ENCODE measurements at regions not wholly inside any gene's neighbourhood (a gene's known extent, or its start where the extent isn't known, plus 50 kb on each side); places are given as distances from the start of the nearest gene placed in this dataset.

DNA sequence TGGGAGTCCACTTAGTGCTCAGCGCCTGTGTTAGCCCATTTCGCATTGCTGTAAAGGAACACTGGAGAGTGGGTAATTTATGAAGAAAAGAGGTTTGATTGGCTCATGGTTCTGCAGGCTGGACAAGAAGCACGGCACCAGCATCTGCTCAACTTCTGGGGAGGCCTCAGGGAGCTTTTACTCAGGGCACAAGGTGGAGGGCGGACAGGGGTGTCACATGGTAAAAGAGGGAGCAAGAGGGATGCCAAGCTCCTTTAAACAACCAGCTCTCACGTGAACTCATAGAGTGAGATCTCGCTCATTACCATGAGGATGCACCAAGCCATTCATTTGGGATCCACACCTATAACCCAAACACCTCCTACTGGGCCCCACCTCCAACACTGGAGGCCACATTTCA lies 181.4 kb upstream of the TLE3 start:
- Histone ChIP-seq H3K27ac (ENCODE audit: low read depth, low read length) (no peak overlapping the region), H3K27me3 (ENCODE audit: control insufficient read depth, insufficient read depth, low read length) (peaks cover 2% of the 10 kb centered on the region), H3K9me3 (ENCODE audit: control insufficient read depth, insufficient read depth, low read length) (no peaks in the 10 kb centered on the region), H3K4me3 (ENCODE audit: low read depth, low read length) (no peak overlapping the region)
- TF ChIP-seq, protein P1, sequence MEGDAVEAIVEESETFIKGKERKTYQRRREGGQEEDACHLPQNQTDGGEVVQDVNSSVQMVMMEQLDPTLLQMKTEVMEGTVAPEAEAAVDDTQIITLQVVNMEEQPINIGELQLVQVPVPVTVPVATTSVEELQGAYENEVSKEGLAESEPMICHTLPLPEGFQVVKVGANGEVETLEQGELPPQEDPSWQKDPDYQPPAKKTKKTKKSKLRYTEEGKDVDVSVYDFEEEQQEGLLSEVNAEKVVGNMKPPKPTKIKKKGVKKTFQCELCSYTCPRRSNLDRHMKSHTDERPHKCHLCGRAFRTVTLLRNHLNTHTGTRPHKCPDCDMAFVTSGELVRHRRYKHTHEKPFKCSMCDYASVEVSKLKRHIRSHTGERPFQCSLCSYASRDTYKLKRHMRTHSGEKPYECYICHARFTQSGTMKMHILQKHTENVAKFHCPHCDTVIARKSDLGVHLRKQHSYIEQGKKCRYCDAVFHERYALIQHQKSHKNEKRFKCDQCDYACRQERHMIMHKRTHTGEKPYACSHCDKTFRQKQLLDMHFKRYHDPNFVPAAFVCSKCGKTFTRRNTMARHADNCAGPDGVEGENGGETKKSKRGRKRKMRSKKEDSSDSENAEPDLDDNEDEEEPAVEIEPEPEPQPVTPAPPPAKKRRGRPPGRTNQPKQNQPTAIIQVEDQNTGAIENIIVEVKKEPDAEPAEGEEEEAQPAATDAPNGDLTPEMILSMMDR (IDR thresholded peaks at IDR 0.05; ENCODE audit: low read depth, low read length) = no peak
- ChIA-PET POLR2A (no interaction called here), CTCF (no interaction called here)
- DNase-seq (ENCODE audit: low read depth, low spot score) = no peak

DNA sequence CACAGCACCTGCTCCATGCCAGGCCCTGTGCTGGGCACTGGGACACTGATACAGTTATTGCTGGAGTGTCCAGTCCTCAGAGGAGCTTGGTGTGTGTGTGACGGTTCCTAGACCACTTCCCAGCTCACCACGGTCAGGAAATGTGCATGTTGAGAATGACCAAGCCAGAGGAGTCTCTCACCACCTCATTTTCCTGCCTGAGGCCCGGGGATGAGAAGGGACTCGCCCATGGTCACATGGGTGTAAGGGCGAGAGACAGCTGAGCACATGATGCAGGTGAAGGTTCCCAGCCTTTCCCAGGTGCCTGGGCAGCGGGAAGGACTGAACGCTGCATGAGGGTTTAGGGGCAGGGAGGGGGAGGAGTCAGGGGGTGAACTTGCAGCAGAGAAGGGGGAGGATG lies 180.9 kb upstream of the TLE3 start:
- H3K27ac ChIP-seq (ENCODE audit: low read depth, low read length) = no peak overlapping the region
- H3K9me3 ChIP-seq (ENCODE audit: control insufficient read depth, insufficient read depth, low read length) = no peaks in the 10 kb centered on the region
- DNase-seq (ENCODE audit: low read depth, low spot score) = no peak
- CTCF ChIA-PET = no interaction called here
- H3K27me3 ChIP-seq (ENCODE audit: control insufficient read depth, insufficient read depth, low read length) = peaks cover 2% of the 10 kb centered on the region
- POLR2A ChIA-PET = no interaction called here
- TF ChIP-seq, protein P1 (IDR thresholded peaks at IDR 0.05; ENCODE audit: low read depth, low read length) = no peak
- H3K4me3 ChIP-seq (ENCODE audit: low read depth, low read length) = no peak overlapping the region

DNA sequence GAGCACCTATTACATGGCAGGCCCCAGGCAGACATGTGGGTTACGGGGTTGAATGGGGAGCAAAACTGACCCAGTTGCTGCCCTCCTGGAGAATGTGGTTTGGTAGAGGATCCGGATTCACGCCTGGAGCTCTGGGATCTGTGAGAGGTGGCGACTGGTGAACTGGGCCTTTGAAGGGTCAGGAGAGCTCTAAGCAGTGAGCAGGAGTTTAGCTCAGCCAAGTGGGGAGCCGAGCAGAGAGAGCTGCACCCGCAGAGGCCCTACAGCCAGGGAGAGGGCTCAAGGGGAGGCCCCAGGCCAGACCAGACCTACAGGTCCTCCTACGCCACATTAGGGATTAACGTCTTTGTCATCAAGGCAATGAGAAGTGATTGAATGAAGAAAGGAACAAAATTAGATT lies 179.8 kb upstream of the TLE3 start:
- H3K9me3 ChIP-seq (ENCODE audit: control insufficient read depth, insufficient read depth, low read length) = no peaks in the 10 kb centered on the region
- CTCF ChIA-PET = no interaction called here
- POLR2A ChIA-PET = no interaction called here
- no peak for DNase-seq (ENCODE audit: low read depth, low spot score)
- TF ChIP-seq, protein P1 (IDR thresholded peaks at IDR 0.05; ENCODE audit: low read depth, low read length) = no peak
- H3K27ac ChIP-seq (ENCODE audit: low read depth, low read length) = no peak overlapping the region
- peaks cover 2% of the 10 kb centered on the region for H3K27me3 ChIP-seq (ENCODE audit: control insufficient read depth, insufficient read depth, low read length)
- no peak overlapping the region for H3K4me3 ChIP-seq (ENCODE audit: low read depth, low read length)

DNA sequence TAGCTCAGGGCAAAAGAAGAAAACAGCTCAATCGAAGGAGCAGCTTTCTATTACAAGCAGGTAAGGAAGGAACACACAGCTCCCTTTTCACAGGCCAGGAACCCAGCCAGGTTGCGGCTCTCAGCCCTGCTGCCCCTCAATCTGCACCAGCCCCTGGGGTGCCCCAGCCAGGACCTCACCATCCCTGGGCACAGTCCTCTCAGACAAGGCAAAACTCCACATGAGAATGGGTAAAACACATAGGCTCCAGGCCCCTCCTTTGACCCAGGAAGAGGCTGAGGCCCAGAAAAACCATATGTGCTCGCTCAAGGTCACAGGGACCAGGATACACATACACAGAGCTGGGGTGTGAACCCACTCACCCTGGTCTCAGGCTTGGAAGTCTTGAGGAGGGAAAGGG lies 178.7 kb upstream of the TLE3 start:
- H3K27me3 ChIP-seq (ENCODE audit: control insufficient read depth, insufficient read depth, low read length) = peaks cover 2% of the 10 kb centered on the region
- H3K4me3 ChIP-seq (ENCODE audit: low read depth, low read length) = no peak overlapping the region
- CTCF ChIA-PET = no interaction called here
- POLR2A ChIA-PET = no interaction called here
- TF ChIP-seq, protein P1 (IDR thresholded peaks at IDR 0.05; ENCODE audit: low read depth, low read length) = no peak
- DNase-seq (ENCODE audit: low read depth, low spot score) = no peak
- no peaks in the 10 kb centered on the region for H3K9me3 ChIP-seq (ENCODE audit: control insufficient read depth, insufficient read depth, low read length)
- H3K27ac ChIP-seq (ENCODE audit: low read depth, low read length) = no peak overlapping the region

GRCh38 chr15:70275461-70276138 lies 177.9 kb upstream of the TLE3 start:
- no peak for DNase-seq (ENCODE audit: low read depth, low spot score)
- Histone ChIP-seq H3K4me3 (ENCODE audit: low read depth, low read length) (no peak overlapping the region), H3K27ac (ENCODE audit: low read depth, low read length) (no peak overlapping the region), H3K9me3 (ENCODE audit: control insufficient read depth, insufficient read depth, low read length) (no peaks in the 10 kb centered on the region), H3K27me3 (ENCODE audit: control insufficient read depth, insufficient read depth, low read length) (peaks cover 2% of the 10 kb centered on the region)
- POLR2A ChIA-PET = no interaction called here
- CTCF ChIA-PET = no interaction called here
- TF ChIP-seq, protein P1 (IDR thresholded peaks at IDR 0.05; ENCODE audit: low read depth, low read length) = no peak

All from AG04450 (cell line).